Adrenal gland (tissue), 5 donors: ENCODE measurements at regions not wholly inside any gene's neighbourhood (a gene's known extent, or its start where the extent isn't known, plus 50 kb on each side); places are given as distances from the start of the nearest gene placed in this dataset.

Experiments
- POLR2A ChIP-seq, 2 donors: fragments of 450-650 bp; IDR thresholded peaks; one replicate each; pipeline ENCODE4 v1.6.1; 2017; ENCODE audit warnings: antibody characterized with exemption in 2 of 2, mild to moderate bottlenecking in 2 of 2, moderate library complexity in 1 of 2
- TF ChIP-seq, protein P1 (sequence below), 6 experiments: fragments of 450-650 bp in 4 of 6; fragments of 200-600 bp in 2 of 6; sonication (generic) in 1 of 6; IDR thresholded peaks; 1 replicate in 5 of 6; 2 replicates in 1 of 6; pipeline versions ENCODE4 v1.5.1 to v1.8.0; 2016 to 2021; ENCODE audit warnings: antibody characterized with exemption in 6 of 6, mild to moderate bottlenecking in 2 of 6, moderate library complexity in 1 of 6
- donor health status: DM: no; HTN: no; CAD: no.

DNA sequence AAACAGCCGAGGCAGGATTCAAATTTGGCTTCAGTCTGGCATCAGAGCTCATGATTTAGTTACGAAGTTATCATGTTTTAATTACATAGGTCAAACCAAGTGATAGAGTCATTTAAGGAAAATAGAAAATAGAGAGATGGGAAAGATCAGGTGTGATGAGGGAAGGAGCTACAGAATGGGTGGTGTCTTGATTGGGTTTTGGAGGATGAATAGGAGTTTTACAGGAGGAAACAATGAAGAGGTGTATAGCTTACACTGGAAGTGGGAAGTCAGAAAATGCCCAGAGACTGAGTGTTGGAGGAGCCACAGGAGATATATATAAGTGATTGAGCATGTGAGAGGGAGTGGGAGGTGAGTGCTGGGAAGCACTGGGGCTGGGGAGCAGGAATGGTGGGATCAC is 264.2 kb upstream of the TNP1 start:
- TF ChIP-seq, protein P1, sequence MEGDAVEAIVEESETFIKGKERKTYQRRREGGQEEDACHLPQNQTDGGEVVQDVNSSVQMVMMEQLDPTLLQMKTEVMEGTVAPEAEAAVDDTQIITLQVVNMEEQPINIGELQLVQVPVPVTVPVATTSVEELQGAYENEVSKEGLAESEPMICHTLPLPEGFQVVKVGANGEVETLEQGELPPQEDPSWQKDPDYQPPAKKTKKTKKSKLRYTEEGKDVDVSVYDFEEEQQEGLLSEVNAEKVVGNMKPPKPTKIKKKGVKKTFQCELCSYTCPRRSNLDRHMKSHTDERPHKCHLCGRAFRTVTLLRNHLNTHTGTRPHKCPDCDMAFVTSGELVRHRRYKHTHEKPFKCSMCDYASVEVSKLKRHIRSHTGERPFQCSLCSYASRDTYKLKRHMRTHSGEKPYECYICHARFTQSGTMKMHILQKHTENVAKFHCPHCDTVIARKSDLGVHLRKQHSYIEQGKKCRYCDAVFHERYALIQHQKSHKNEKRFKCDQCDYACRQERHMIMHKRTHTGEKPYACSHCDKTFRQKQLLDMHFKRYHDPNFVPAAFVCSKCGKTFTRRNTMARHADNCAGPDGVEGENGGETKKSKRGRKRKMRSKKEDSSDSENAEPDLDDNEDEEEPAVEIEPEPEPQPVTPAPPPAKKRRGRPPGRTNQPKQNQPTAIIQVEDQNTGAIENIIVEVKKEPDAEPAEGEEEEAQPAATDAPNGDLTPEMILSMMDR (IDR thresholded peaks at IDR 0.05), result no peak
- no peak for TF ChIP-seq POLR2A (IDR thresholded peaks at IDR 0.05)
